Activated CD8-positive, alpha-beta T cell treated with anti-CD3 and anti-CD28 coated beads for 36 hours (primary cell): ENCODE measurements at regions not wholly inside any gene's neighbourhood (a gene's known extent, or its start where the extent isn't known, plus 50 kb on each side); places are given as distances from the start of the nearest gene placed in this dataset.

Experiments used
- ATAC-seq: fragments of 200-7000 bp; cut with Tn5 transposase; one replicate; pipeline ENCODE4 v1.10.0; 2021; ENCODE audit warnings: mild to moderate bottlenecking, moderate library complexity
- CTCF ChIA-PET: fragments of 350-600 bp; sonication (Branson Sonifier 250); formaldehyde crosslinking; loops from one replicate; lab custom pipeline; 2021; ENCODE audit warnings: antibody characterized with exemption; lab: Charles Lee
- POLR2A ChIA-PET: fragments of 350-600 bp; sonication (Branson Sonifier 250); formaldehyde crosslinking; loops from one replicate; lab custom pipeline; 2021; ENCODE audit warnings: antibody characterized with exemption; lab: Charles Lee
- DNase-seq: peaks from one replicate; pipeline ENCODE4 v3.0.0-alpha.2; 2020
- H3K27ac Mint-ChIP-seq: one replicate; pipeline ENCODE4 v1.8.0; 2021; ENCODE audit warnings: mild to moderate bottlenecking, mixed read lengths
- H3K27me3 Mint-ChIP-seq: one replicate; pipeline ENCODE4 v1.8.0; 2021; ENCODE audit warnings: mixed read lengths
- H3K36me3 Mint-ChIP-seq: one replicate; pipeline ENCODE4 v1.8.0; 2021; ENCODE audit warnings: low read depth, mixed read lengths
- H3K4me1 Mint-ChIP-seq: one replicate; pipeline ENCODE4 v1.8.0; 2021; ENCODE audit warnings: low read depth, mixed read lengths
- H3K4me3 Mint-ChIP-seq: one replicate; pipeline ENCODE4 v1.8.0; 2021; ENCODE audit warnings: mild to moderate bottlenecking, moderate library complexity, mixed read lengths
- H3K9me3 Mint-ChIP-seq: one replicate; pipeline ENCODE4 v1.8.0; 2021; ENCODE audit warnings: mixed read lengths
- intact Hi-C: fragments of 100-400 bp; cut with micrococcal nuclease; formaldehyde crosslinking; loops from one replicate; pipeline ENCODE4 v1.10.0; 2022
- TF ChIP-seq, protein P1 (sequence below): fragments of 200-600 bp; IDR thresholded peaks from one replicate; pipeline ENCODE4 v1.8.0; 2022; ENCODE audit warnings: antibody characterized with exemption, mild to moderate bottlenecking

DNA sequence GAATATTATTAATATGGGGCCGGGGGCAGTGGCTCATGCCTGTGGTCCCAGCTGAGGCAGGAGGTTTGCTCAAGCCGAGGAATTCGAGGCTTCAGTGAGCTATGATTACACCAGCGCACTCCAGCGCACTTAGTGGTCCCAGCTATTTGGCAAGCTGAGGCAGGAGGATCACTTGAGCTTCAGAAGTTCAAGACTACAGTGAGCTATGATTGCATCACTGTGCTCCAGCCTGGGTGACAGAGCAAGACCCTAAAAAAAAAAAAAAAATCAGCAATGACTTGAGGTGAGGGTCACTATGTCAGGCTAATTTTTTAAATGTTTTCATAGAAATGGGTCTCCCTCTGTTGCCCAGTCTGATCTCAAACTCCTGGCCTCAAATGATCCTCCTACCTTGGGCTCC lies 243.4 kb downstream of the RBM19 start:
- POLR2A ChIA-PET = no interaction called here
- TF ChIP-seq, protein P1, sequence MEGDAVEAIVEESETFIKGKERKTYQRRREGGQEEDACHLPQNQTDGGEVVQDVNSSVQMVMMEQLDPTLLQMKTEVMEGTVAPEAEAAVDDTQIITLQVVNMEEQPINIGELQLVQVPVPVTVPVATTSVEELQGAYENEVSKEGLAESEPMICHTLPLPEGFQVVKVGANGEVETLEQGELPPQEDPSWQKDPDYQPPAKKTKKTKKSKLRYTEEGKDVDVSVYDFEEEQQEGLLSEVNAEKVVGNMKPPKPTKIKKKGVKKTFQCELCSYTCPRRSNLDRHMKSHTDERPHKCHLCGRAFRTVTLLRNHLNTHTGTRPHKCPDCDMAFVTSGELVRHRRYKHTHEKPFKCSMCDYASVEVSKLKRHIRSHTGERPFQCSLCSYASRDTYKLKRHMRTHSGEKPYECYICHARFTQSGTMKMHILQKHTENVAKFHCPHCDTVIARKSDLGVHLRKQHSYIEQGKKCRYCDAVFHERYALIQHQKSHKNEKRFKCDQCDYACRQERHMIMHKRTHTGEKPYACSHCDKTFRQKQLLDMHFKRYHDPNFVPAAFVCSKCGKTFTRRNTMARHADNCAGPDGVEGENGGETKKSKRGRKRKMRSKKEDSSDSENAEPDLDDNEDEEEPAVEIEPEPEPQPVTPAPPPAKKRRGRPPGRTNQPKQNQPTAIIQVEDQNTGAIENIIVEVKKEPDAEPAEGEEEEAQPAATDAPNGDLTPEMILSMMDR = no peak
- CTCF ChIA-PET = no interaction called here
- Mint-ChIP-seq H3K27ac (no peak overlapping the region), H3K27me3 (peaks cover 7% of the 10 kb centered on the region), H3K4me1 (no peaks in the 10 kb centered on the region), H3K9me3 (no peaks in the 10 kb centered on the region), H3K36me3 (no peaks in the 10 kb centered on the region), H3K4me3 (no peak overlapping the region)
- no peak for DNase-seq
- intact Hi-C loops = no loop called here
- no peak for ATAC-seq

DNA sequence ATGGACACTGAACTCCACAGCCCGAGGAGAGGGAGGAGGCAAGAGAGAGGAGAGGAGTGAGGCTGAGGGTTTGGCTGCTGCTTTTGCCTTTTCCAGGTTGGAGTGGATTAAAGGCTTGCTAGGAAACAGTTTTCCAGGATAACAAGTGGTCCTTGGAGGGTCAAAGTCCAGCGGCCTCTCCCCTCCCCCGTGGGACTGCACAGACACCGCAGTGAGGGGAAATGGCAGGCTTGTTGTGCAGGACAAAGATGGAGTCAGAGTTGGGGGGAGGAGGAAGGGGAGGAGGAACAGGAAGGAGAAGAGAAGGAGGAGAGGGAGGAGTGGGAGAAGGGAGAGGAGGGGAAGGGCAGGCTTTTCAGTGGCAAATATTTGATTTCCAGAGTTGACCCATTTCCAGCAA lies 245.5 kb downstream of the RBM19 start:
- H3K4me1 Mint-ChIP-seq = no peaks in the 10 kb centered on the region
- no peaks in the 10 kb centered on the region for H3K9me3 Mint-ChIP-seq
- ChIA-PET POLR2A (no interaction called here), CTCF (no interaction called here)
- TF ChIP-seq, protein P1 = no peak
- H3K27me3 Mint-ChIP-seq = peaks cover 2% of the 10 kb centered on the region
- H3K4me3 Mint-ChIP-seq = no peak overlapping the region
- DNase-seq (no peak), ATAC-seq (no peak)
- intact Hi-C loops = no loop called here
- no peak overlapping the region for H3K27ac Mint-ChIP-seq
- H3K36me3 Mint-ChIP-seq = no peaks in the 10 kb centered on the region

DNA sequence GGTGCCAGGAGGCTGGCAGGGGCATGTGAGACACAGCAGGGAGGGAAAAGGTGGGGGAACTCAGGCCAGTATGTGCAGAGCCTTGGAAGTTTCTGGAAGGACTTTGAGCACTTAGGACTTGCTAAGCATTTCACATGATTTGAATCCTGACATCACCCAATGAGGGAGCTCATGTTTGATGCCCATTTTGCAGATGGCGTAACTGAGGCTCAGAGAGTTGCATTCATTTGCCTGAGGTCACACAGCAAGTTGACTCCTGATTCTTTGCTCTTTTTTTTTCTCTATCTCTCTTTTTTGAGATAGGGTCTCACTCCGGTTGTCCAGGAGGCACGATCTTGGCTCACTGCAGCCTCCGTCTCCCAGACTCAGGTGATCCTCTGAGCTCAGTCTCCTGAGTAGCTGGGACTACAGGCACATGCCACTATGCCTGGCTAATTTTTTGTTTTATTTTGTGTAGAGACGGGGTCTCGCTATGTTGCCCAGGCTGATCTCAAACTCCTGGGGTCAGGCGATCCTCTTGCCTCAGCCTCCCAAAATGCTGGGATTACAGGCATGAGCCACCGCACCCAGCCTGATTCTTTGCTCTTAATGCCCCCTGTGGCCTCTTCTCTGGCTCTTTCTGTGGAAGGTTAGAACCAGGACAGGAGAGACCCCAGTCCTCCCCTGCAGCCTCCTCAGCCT lies 246.1 kb downstream of the RBM19 start:
- Mint-ChIP-seq H3K36me3 (no peaks in the 10 kb centered on the region), H3K27ac (no peak overlapping the region)

DNA sequence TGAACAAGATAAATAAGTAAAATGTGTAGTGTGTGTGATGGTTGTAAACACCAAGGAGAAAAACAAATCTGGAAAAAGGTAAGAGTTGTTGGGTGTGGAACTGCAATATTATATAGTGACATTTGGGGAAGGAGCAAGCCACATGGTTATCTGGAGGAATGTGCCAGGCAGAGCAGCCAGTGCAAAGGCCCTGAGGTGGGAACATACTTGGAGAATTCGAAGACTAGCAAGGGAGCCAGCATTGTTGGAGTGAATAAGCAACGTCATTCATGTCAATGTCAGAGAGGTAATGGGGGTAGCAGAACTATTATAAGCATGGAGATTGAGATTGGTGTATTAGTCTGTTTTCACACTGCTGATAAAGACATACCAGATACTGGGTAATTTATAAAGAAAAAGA lies 241.5 kb upstream of the LHX5 start:
- no peak for DNase-seq
- H3K36me3 Mint-ChIP-seq = no peaks in the 10 kb centered on the region
- H3K27me3 Mint-ChIP-seq = peaks cover 5% of the 10 kb centered on the region
- no peaks in the 10 kb centered on the region for H3K4me1 Mint-ChIP-seq
- ChIA-PET CTCF (no interaction called here), POLR2A (no interaction called here)
- intact Hi-C loops = no loop called here
- TF ChIP-seq, protein P1 = no peak
- H3K4me3 Mint-ChIP-seq = no peak overlapping the region
- no peak for ATAC-seq
- H3K27ac Mint-ChIP-seq = no peak overlapping the region
- peaks cover 2% of the 10 kb centered on the region for H3K9me3 Mint-ChIP-seq

More for the DNA sequence above, 246.1 kb downstream of the RBM19 start:
- POLR2A ChIA-PET = no interaction called here
- no peak overlapping the region for H3K4me3 Mint-ChIP-seq
- CTCF ChIA-PET = no interaction called here
- DNase-seq (no peak), ATAC-seq (no peak)
- H3K27me3 Mint-ChIP-seq = no peaks in the 10 kb centered on the region
- H3K4me1 Mint-ChIP-seq = no peaks in the 10 kb centered on the region
- intact Hi-C loops = no loop called here
- no peaks in the 10 kb centered on the region for H3K9me3 Mint-ChIP-seq
- TF ChIP-seq, protein P1 = no peak

DNA sequence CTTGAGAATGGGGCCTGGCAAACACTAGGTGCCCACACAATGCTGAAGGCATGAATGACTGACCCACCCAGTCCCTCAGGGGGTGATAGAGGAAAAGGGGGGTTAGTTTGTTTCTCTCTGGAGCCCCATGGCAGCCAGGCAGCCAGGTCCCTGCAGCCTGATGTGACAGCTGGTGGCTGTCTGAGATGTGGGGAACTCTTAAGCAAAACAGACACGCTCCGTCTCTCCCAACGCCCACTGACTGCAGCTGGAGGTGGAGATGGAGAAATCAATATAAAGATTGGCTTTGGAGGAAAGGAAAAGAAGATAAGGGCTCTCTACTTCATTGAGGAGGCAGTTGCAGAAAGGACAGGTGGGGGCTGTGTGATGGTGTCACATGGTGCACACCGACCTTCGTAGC lies 240.8 kb upstream of the LHX5 start:
- ATAC-seq (no peak), DNase-seq (no peak)
- ChIA-PET POLR2A (no interaction called here), CTCF (no interaction called here)
- no peaks in the 10 kb centered on the region for H3K36me3 Mint-ChIP-seq
- no peaks in the 10 kb centered on the region for H3K4me1 Mint-ChIP-seq
- intact Hi-C loops = no loop called here
- H3K27ac Mint-ChIP-seq = no peak overlapping the region
- peaks cover 2% of the 10 kb centered on the region for H3K9me3 Mint-ChIP-seq
- TF ChIP-seq, protein P1 = no peak
- no peak overlapping the region for H3K4me3 Mint-ChIP-seq
- peaks cover 8% of the 10 kb centered on the region for H3K27me3 Mint-ChIP-seq
